Fibroblast of skin of abdomen (primary cell): ENCODE measurements at regions not wholly inside any gene's neighbourhood (a gene's known extent, or its start where the extent isn't known, plus 50 kb on each side); places are given as distances from the start of the nearest gene placed in this dataset.

Experiments used
- DNase-seq: peaks from one replicate; pipeline ENCODE4 v3.0.0-alpha.2; 2013

- DNase-seq: no peak
Measured at GRCh38 chr20:51265361-51265760, 242.5 kb upstream of the KCNG1 start.

GRCh38 chr20:51262240-51262639 lies 239.3 kb upstream of the KCNG1 start:
- no peak for DNase-seq

- no peak for DNase-seq
Measured at GRCh38 chr20:51259455-51259854, 236.5 kb upstream of the KCNG1 start.

- DNase-seq: peak; percentile 36
Measured at GRCh38 chr20:51258582-51259165, 235.8 kb upstream of the KCNG1 start.

- DNase-seq: no peak
Measured at GRCh38 chr20:51255417-51255816, 232.5 kb upstream of the KCNG1 start.

- no peak for DNase-seq
Measured at GRCh38 chr20:51253280-51253679, 230.4 kb upstream of the KCNG1 start.

GRCh38 chr20:51249781-51250180 lies 226.9 kb upstream of the KCNG1 start:
- no peak for DNase-seq

- no peak for DNase-seq
Measured at GRCh38 chr20:51249215-51249614, 226.3 kb upstream of the KCNG1 start.

GRCh38 chr20:51244466-51244865 lies 221.6 kb upstream of the KCNG1 start:
- DNase-seq: no peak

- DNase-seq: no peak
Measured at GRCh38 chr20:51238675-51239305, 215.9 kb upstream of the KCNG1 start.

- no peak for DNase-seq
Measured at GRCh38 chr20:51237791-51238190, 214.9 kb upstream of the KCNG1 start.

- peak; percentile 28 for DNase-seq
Measured at GRCh38 chr20:51237278-51237677, 214.4 kb upstream of the KCNG1 start.

- DNase-seq: no peak
Measured at GRCh38 chr20:51236421-51236820, 213.5 kb upstream of the KCNG1 start.

GRCh38 chr20:51233345-51233744 lies 210.4 kb upstream of the KCNG1 start:
- DNase-seq: no peak

GRCh38 chr20:51230727-51231126 lies 207.8 kb upstream of the KCNG1 start:
- no peak for DNase-seq

- DNase-seq: no peak
Measured at GRCh38 chr20:51228763-51229162, 205.9 kb upstream of the KCNG1 start.

GRCh38 chr20:51227744-51228143 lies 204.8 kb upstream of the KCNG1 start:
- DNase-seq: no peak

- DNase-seq: no peak
Measured at GRCh38 chr20:51223183-51223720, 200.3 kb upstream of the KCNG1 start.

- peak; percentile 92 for DNase-seq
Measured at GRCh38 chr20:51221791-51222408, 199.0 kb upstream of the KCNG1 start.

- no peak for DNase-seq
Measured at GRCh38 chr20:51221103-51221502, 198.2 kb upstream of the KCNG1 start.

GRCh38 chr20:51220293-51220706 lies 197.4 kb upstream of the KCNG1 start:
- no peak for DNase-seq

GRCh38 chr20:51219544-51219943 lies 196.6 kb upstream of the KCNG1 start:
- DNase-seq: no peak

GRCh38 chr20:51218603-51219002 lies 195.7 kb upstream of the KCNG1 start:
- DNase-seq: no peak
